ENCODE measurements at regions not wholly inside any gene's neighbourhood (a gene's known extent, or its start where the extent isn't known, plus 50 kb on each side); places are given as distances from the start of the nearest gene placed in this dataset.

GRCh38 chr5:168011096-168011495, 280.3 kb upstream of the WWC1 start:
- H3K4me1 ChIP-seq (ENCODE audit: control insufficient read depth, extremely low read depth, insufficient read depth, low read length): no peaks in the 10 kb centered on the region
- no peak overlapping the region for H3K9ac ChIP-seq (replicated peaks; ENCODE audit: extremely low read depth, insufficient read depth, low read length)
- peaks cover 3% of the 10 kb centered on the region for H3K9me3 ChIP-seq (replicated peaks; ENCODE audit: control insufficient read depth, insufficient read depth, low read length)
- dilution Hi-C loops (cut with MboI; ENCODE audit: extremely low pct_ligation_motif_present, low sequenced_read_pairs) (no loop called here), intact Hi-C loops (cut with micrococcal nuclease) (no loop called here)
- CTCF ChIA-PET: no interaction called here
- BruUV-seq (replicated peaks): no TSS peak
- no peaks in the 10 kb centered on the region for H3K27me3 ChIP-seq (ENCODE audit: control insufficient read depth in 2 of 2, insufficient read depth in 2 of 2, low read length in 2 of 2)
- no peak for FAIRE-seq
- POLR2A ChIA-PET: no interaction called here
- H3K4me3 ChIP-seq (replicated peaks in 1 of 3; ENCODE audit: insufficient read depth in 1 of 3, low read depth in 1 of 3, low read length in 3 of 3): no peak overlapping the region
- DNase-seq (ENCODE audit: low read depth, low spot score): no peak
- H2AFZ ChIP-seq (ENCODE audit: low read depth, low read length): no peak overlapping the region
- H3K9me1 ChIP-seq (replicated peaks; ENCODE audit: control insufficient read depth, extremely low read depth, insufficient read depth, low read length): no peaks in the 10 kb centered on the region
- H3K4me2 ChIP-seq (ENCODE audit: insufficient read depth, low read length): no peak overlapping the region
- TF ChIP-seq MAX (IDR thresholded peaks at IDR 0.05; ENCODE audit: insufficient read depth, insufficient read length) (no peak), JUN (IDR thresholded peaks at IDR 0.05; ENCODE audit: borderline replicate concordance, insufficient read depth, insufficient read length, low read depth) (no peak), EZH2 (IDR thresholded peaks at IDR 0.05; ENCODE audit: borderline replicate concordance, low read depth, low read length, severe bottlenecking) (no peak), GATA2 (IDR thresholded peaks at IDR 0.05; ENCODE audit: insufficient read depth, insufficient read length, low read depth, low read length) (no peak), CTCF (IDR thresholded peaks at IDR 0.05; ENCODE audit: extremely low read depth in 1 of 2, insufficient read depth in 1 of 2, low read depth in 1 of 2, low read length in 2 of 2) (no peak), POLR2AphosphoS5 (IDR thresholded peaks at IDR 0.05; ENCODE audit: insufficient read depth, low read depth, low read length) (no peak), FOS (IDR thresholded peaks at IDR 0.05; ENCODE audit: borderline replicate concordance, insufficient read depth, low read length) (no peak), POLR2A (IDR thresholded peaks at IDR 0.05; ENCODE audit: low read depth, low read length) (no peak), MYC (IDR thresholded peaks at IDR 0.05; ENCODE audit: low read depth, low read length) (no peak)
- no peaks in the 10 kb centered on the region for H4K20me1 ChIP-seq (replicated peaks; ENCODE audit: control insufficient read depth, extremely low read depth, insufficient read depth, low read length)
- H3K79me2 ChIP-seq (ENCODE audit: control insufficient read depth, insufficient read depth, low read length): no peaks in the 10 kb centered on the region
- H3K36me3 ChIP-seq (ENCODE audit: control insufficient read depth in 2 of 2, extremely low read depth in 1 of 2, insufficient read depth in 2 of 2, low read length in 2 of 2): no peaks in the 10 kb centered on the region
- no peak overlapping the region for H3K27ac ChIP-seq (ENCODE audit: insufficient read depth, low read depth, low read length)

Measured in endothelial cell of umbilical vein (primary cell).